ENCODE measurements at regions not wholly inside any gene's neighbourhood (a gene's known extent, or its start where the extent isn't known, plus 50 kb on each side); places are given as distances from the start of the nearest gene placed in this dataset.

DNA sequence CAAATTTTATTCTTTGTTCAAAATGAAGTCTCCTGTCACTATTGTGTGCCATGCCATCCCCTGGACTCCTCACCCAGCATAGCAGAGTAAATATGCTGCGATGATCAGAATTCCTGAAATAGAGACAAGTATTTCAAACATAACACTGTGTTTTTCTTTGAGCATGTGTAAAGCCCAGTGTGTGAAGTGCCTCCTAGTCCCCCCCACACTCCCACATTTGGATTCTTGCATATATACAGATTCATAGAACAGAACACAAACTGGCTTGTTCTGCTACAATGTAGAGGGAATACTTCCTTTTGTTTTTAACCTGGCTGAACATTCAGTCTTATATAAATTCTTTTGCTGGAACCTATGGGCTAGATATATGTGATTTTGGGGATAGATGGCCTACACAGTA is 84.9 kb downstream of the NUDT12 start:
- TF ChIP-seq POLR2AphosphoS5 (IDR thresholded peaks at IDR 0.05) (no peak), POLR2A (IDR thresholded peaks at IDR 0.05; ENCODE audit: low read depth) (no peak), EP300 (IDR thresholded peaks at IDR 0.05) (no peak)
- TF ChIP-seq, protein P1, sequence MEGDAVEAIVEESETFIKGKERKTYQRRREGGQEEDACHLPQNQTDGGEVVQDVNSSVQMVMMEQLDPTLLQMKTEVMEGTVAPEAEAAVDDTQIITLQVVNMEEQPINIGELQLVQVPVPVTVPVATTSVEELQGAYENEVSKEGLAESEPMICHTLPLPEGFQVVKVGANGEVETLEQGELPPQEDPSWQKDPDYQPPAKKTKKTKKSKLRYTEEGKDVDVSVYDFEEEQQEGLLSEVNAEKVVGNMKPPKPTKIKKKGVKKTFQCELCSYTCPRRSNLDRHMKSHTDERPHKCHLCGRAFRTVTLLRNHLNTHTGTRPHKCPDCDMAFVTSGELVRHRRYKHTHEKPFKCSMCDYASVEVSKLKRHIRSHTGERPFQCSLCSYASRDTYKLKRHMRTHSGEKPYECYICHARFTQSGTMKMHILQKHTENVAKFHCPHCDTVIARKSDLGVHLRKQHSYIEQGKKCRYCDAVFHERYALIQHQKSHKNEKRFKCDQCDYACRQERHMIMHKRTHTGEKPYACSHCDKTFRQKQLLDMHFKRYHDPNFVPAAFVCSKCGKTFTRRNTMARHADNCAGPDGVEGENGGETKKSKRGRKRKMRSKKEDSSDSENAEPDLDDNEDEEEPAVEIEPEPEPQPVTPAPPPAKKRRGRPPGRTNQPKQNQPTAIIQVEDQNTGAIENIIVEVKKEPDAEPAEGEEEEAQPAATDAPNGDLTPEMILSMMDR (IDR thresholded peaks at IDR 0.05): no peak

Data from esophagus muscularis mucosa (tissue), 4 donors.